Stimulated activated CD4-positive, alpha-beta T cell treated with anti-CD3 and anti-CD28 coated beads, TNF-alpha, amount 100 ng/mL, for 4 hours (primary cell): ENCODE measurements at regions not wholly inside any gene's neighbourhood (a gene's known extent, or its start where the extent isn't known, plus 50 kb on each side); places are given as distances from the start of the nearest gene placed in this dataset.

Source experiments
- DNase-seq, 3 experiments: peaks; one replicate each; pipeline ENCODE4 v3.0.0-alpha.2; 2020; ENCODE audit warnings: low read depth in 3 of 3

- no peak for DNase-seq
These were observed 112.9 kb upstream of the SLC6A11 start for GRCh38 chr3:10702961-10703740.

- no peak for DNase-seq
These were observed 112.2 kb upstream of the SLC6A11 start for GRCh38 chr3:10703875-10704274.

GRCh38 chr3:10706156-10706739, 109.8 kb upstream of the SLC6A11 start:
- no peak for DNase-seq

GRCh38 chr3:10706740-10707399, 109.2 kb upstream of the SLC6A11 start:
- no peak for DNase-seq

GRCh38 chr3:10707400-10708215, 108.4 kb upstream of the SLC6A11 start:
- no peak for DNase-seq

- DNase-seq = no peak
These were observed 107.7 kb upstream of the SLC6A11 start for GRCh38 chr3:10708216-10708893.

- DNase-seq = no peak
These were observed 106.8 kb upstream of the SLC6A11 start for GRCh38 chr3:10709110-10709781.

GRCh38 chr3:10712121-10712520, 103.9 kb upstream of the SLC6A11 start:
- no peak for DNase-seq

- DNase-seq = no peak
These were observed 102.4 kb upstream of the SLC6A11 start for GRCh38 chr3:10713656-10714055.

- no peak for DNase-seq
These were observed 100.1 kb upstream of the SLC6A11 start for GRCh38 chr3:10715886-10716285.

GRCh38 chr3:10716964-10717363, 99.1 kb upstream of the SLC6A11 start:
- no peak for DNase-seq

- DNase-seq = no peak
These were observed 98.3 kb upstream of the SLC6A11 start for GRCh38 chr3:10717756-10718155.

- no peak for DNase-seq
These were observed 94.9 kb upstream of the SLC6A11 start for GRCh38 chr3:10721101-10721500.

- DNase-seq = no peak
These were observed 93.1 kb upstream of the SLC6A11 start for GRCh38 chr3:10722911-10723310.

- DNase-seq = no peak
These were observed 92.0 kb upstream of the SLC6A11 start for GRCh38 chr3:10723991-10724390.

- DNase-seq = no peak
These were observed 91.0 kb upstream of the SLC6A11 start for GRCh38 chr3:10725067-10725466.

- no peak for DNase-seq
These were observed 90.2 kb upstream of the SLC6A11 start for GRCh38 chr3:10725846-10726245.

- no peak for DNase-seq
These were observed 89.2 kb upstream of the SLC6A11 start for GRCh38 chr3:10726787-10727186.

- DNase-seq = no peak
These were observed 86.6 kb upstream of the SLC6A11 start for GRCh38 chr3:10729439-10729838.

GRCh38 chr3:10732292-10732691, 83.7 kb upstream of the SLC6A11 start:
- no peak for DNase-seq

- no peak for DNase-seq
These were observed 82.7 kb upstream of the SLC6A11 start for GRCh38 chr3:10733297-10733696.
